HCT116 (cell line): ENCODE measurements at regions not wholly inside any gene's neighbourhood (a gene's known extent, or its start where the extent isn't known, plus 50 kb on each side); places are given as distances from the start of the nearest gene placed in this dataset.

Experiments
- ATAC-seq: fragments of 200-7000 bp; cut with Tn5 transposase; 2 replicates; pipeline ENCODE4 v1.9.1; 2020; ENCODE audit warnings: mild to moderate bottlenecking, moderate library complexity
- BruUV-seq: library from RNA; stranded (reverse); fragments of 400-500 nt; replicated peaks from 2 replicates; lab custom pipeline; 2021; lab: Mats Ljungman, UMichigan
- CTCF ChIA-PET: fragments of 300-600 bp; sonication (Branson Sonifier 250); formaldehyde crosslinking; loops from one replicate; lab custom pipeline; 2021; ENCODE audit warnings: antibody characterized with exemption; lab: Charles Lee
- POLR2A ChIA-PET: fragments of 300-600, 350-600 bp; sonication (Branson Sonifier 250); formaldehyde crosslinking; loops from one replicate; lab custom pipeline; 2021; ENCODE audit warnings: antibody characterized with exemption; lab: Charles Lee
- RAD21 ChIA-PET, 2 experiments: fragments of 300-600 bp; sonication (Branson Sonifier 250); formaldehyde crosslinking; loops; one replicate each; lab custom pipeline; 2023; ENCODE audit warnings: low total read pairs in 2 of 2; ENCODE audit not compliant: uncharacterized antibody in 2 of 2, unreplicated experiment in 2 of 2, low non-redundant PET in 1 of 2; lab: Charles Lee
- DNase-seq: peaks from one replicate; pipeline ENCODE4 v3.0.0-alpha.2; 2010; ENCODE audit warnings: low read depth, low spot score
- H2AFZ ChIP-seq: fragments of 200-600 bp; shearing (Covaris generic), sonication (generic); 2 replicates; pipeline ENCODE4 v1.6.1; 2017; ENCODE audit warnings: low read depth, mixed run types, mixed read lengths, antibody characterized with exemption, low read length; ENCODE audit not compliant: poor library complexity, severe bottlenecking
- H3K27ac ChIP-seq: 2 replicates; pipeline ENCODE4 v1.5.1; 2012; ENCODE audit warnings: low read depth, low read length
- H3K27me3 ChIP-seq: fragments of 200-600 bp; sonication (generic); 2 replicates; pipeline ENCODE4 v1.6.1; 2016; ENCODE audit warnings: mixed run types, low read length, mixed read lengths; ENCODE audit not compliant: insufficient read depth
- H3K36me3 ChIP-seq, 2 experiments: fragments of 200-500 bp in 1 of 2; fragments of 200-600 bp in 1 of 2; sonication (Bioruptor generic) in 1 of 2; sonication (generic) in 1 of 2; 2 replicates each; pipeline versions ENCODE4 v1.5.1 to v1.6.1; 2014 to 2016; ENCODE audit warnings: low read length in 2 of 2, inconsistent platforms in 1 of 2, mixed read lengths in 1 of 2, mixed run types in 1 of 2; ENCODE audit not compliant: insufficient read depth in 2 of 2, control insufficient read depth in 1 of 2
- H3K4me1 ChIP-seq, 2 experiments: fragments of 200-600 bp in 1 of 2; sonication (generic) in 1 of 2; 2 replicates each; pipeline versions ENCODE4 v1.5.1 to v1.6.1; 2012 to 2017; ENCODE audit warnings: low read length in 2 of 2, inconsistent platforms in 1 of 2, mild to moderate bottlenecking in 1 of 2, mixed read lengths in 1 of 2, mixed run types in 1 of 2, moderate library complexity in 1 of 2; ENCODE audit not compliant: insufficient read depth in 2 of 2, control insufficient read depth in 1 of 2
- H3K4me2 ChIP-seq: fragments of 200-600 bp; sonication (generic); 2 replicates; pipeline ENCODE4 v1.6.1; 2017; ENCODE audit warnings: mixed run types, low read length, mixed read lengths
- H3K4me3 ChIP-seq, 2 experiments: fragments of 200-600 bp in 1 of 2; sonication (generic) in 1 of 2; replicated peaks in 1 of 2; 2 replicates each; pipeline ENCODE4 v1.5.1; 2011 to 2016; ENCODE audit warnings: low read length in 2 of 2, control low read depth in 1 of 2, low read depth in 1 of 2, mild to moderate bottlenecking in 1 of 2, mixed read lengths in 1 of 2, mixed run types in 1 of 2
- H3K79me2 ChIP-seq: fragments of 200-600 bp; sonication (generic); 2 replicates; pipeline ENCODE4 v1.6.1; 2017; ENCODE audit warnings: mild to moderate bottlenecking, mixed run types, low read length, moderate library complexity, mixed read lengths; ENCODE audit not compliant: insufficient read depth
- H3K9ac ChIP-seq: fragments of 200-600 bp; sonication (generic); 2 replicates; pipeline ENCODE4 v1.6.1; 2016; ENCODE audit warnings: low read length, mixed read lengths
- H3K9me2 ChIP-seq: fragments of 200-600 bp; sonication (generic), shearing (Covaris generic); 2 replicates; pipeline ENCODE4 v1.6.1; 2017; ENCODE audit warnings: mixed run types, mild to moderate bottlenecking, moderate library complexity; ENCODE audit not compliant: insufficient read depth
- H3K9me3 ChIP-seq, 2 experiments: fragments of 200-500 bp in 1 of 2; fragments of 200-600 bp in 1 of 2; sonication (Bioruptor generic) in 1 of 2; sonication (generic) in 1 of 2; 2 replicates each; pipeline ENCODE4 v1.6.1; 2014 to 2017; ENCODE audit warnings: low read length in 2 of 2, mixed read lengths in 2 of 2, inconsistent platforms in 1 of 2, low read depth in 1 of 2, mild to moderate bottlenecking in 1 of 2, mixed run types in 1 of 2, moderate library complexity in 1 of 2; ENCODE audit not compliant: control insufficient read depth in 1 of 2, insufficient read depth in 1 of 2
- H4K20me1 ChIP-seq: fragments of 200-600 bp; sonication (generic), shearing (Covaris generic); 2 replicates; pipeline ENCODE4 v1.6.1; 2017; ENCODE audit warnings: mixed run types, mild to moderate bottlenecking, moderate library complexity; ENCODE audit not compliant: insufficient read depth
- CBX3 ChIP-seq: IDR thresholded peaks from 2 replicates; pipeline ENCODE4 v1.6.1; 2012; ENCODE audit warnings: low read depth
- CEBPB ChIP-seq: IDR thresholded peaks from 2 replicates; pipeline ENCODE4 v1.6.1; 2012; ENCODE audit warnings: low read depth
- EGR1 ChIP-seq: IDR thresholded peaks from 2 replicates; pipeline ENCODE4 v1.6.1; 2012; ENCODE audit warnings: low read depth
- ELF1 ChIP-seq: IDR thresholded peaks from 2 replicates; pipeline ENCODE4 v1.6.1; 2012; ENCODE audit warnings: low read depth, borderline replicate concordance
- EZH2 ChIP-seq: fragments of 200-600 bp; sonication (generic); IDR thresholded peaks from 2 replicates; pipeline ENCODE4 v1.6.1; 2017; ENCODE audit warnings: antibody characterized with exemption, mixed run types
- EZH2phosphoT487 ChIP-seq: fragments of 200-600 bp; IDR thresholded peaks from 2 replicates; pipeline ENCODE4 v1.6.1; 2018; ENCODE audit warnings: antibody characterized with exemption, borderline replicate concordance
- FOSL1 ChIP-seq: IDR thresholded peaks from 2 replicates; pipeline ENCODE4 v1.6.1; 2012; ENCODE audit warnings: low read depth
- JUND ChIP-seq: IDR thresholded peaks from 2 replicates; pipeline ENCODE4 v1.6.1; 2012
- POLR2A ChIP-seq: IDR thresholded peaks from 2 replicates; pipeline ENCODE4 v1.7.0; 2011; ENCODE audit warnings: borderline replicate concordance; ENCODE audit not compliant: insufficient read depth, insufficient read length; ENCODE audit errors: extremely low read depth
- RAD21 ChIP-seq: IDR thresholded peaks from 2 replicates; pipeline ENCODE4 v1.6.1; 2012; ENCODE audit warnings: low read depth, mild to moderate bottlenecking
- REST ChIP-seq: IDR thresholded peaks from 2 replicates; pipeline ENCODE4 v1.6.1; 2012; ENCODE audit warnings: low read depth
- SIN3A ChIP-seq: IDR thresholded peaks from 2 replicates; pipeline ENCODE4 v1.6.1; 2012; ENCODE audit warnings: low read depth
- SP1 ChIP-seq: IDR thresholded peaks from 2 replicates; pipeline ENCODE4 v1.6.1; 2012; ENCODE audit warnings: low read depth
- TCF7L2 ChIP-seq: IDR thresholded peaks from 2 replicates; pipeline ENCODE4 v1.7.0; 2011; ENCODE audit warnings: borderline replicate concordance, inconsistent platforms; ENCODE audit not compliant: insufficient read depth, insufficient read length; ENCODE audit errors: extremely low read depth
- YY1 ChIP-seq: IDR thresholded peaks from 2 replicates; pipeline ENCODE4 v1.6.1; 2011; ENCODE audit warnings: low read length, low read depth, moderate library complexity, mild to moderate bottlenecking; ENCODE audit not compliant: insufficient replicate concordance; ENCODE audit errors: extremely low read depth
- ZBTB33 ChIP-seq: IDR thresholded peaks from 2 replicates; pipeline ENCODE4 v1.6.1; 2011; ENCODE audit warnings: mild to moderate bottlenecking, low read length, moderate library complexity; ENCODE audit not compliant: insufficient replicate concordance; ENCODE audit errors: extremely low read depth
- ZFX ChIP-seq: fragments of 450-650 bp; IDR thresholded peaks from 2 replicates; pipeline ENCODE4 v1.6.1; 2017
- ZNF274 ChIP-seq: fragments of 200-500 bp; sonication (Bioruptor generic); IDR thresholded peaks from 2 replicates; pipeline ENCODE4 v1.6.1; 2014; ENCODE audit warnings: mild to moderate bottlenecking, low read depth, low read length, inconsistent platforms
- intact Hi-C: fragments of 100-400 bp; cut with micrococcal nuclease; formaldehyde crosslinking; loops from 2 replicates; pipeline ENCODE4 v1.10.0; 2022
- TF ChIP-seq, protein P1 (sequence below): IDR thresholded peaks from 2 replicates; pipeline ENCODE4 v1.6.1; 2012
- TF ChIP-seq, protein P2 (sequence below), 3 experiments: fragments of 200-600 bp in 1 of 3; sonication (generic) in 1 of 3; IDR thresholded peaks in 2 of 3; conservative IDR thresholded peaks in 1 of 3; 2 replicates each; pipeline ENCODE4 v1.5.1; 2012 to 2017; ENCODE audit warnings: low read depth in 2 of 3, low read length in 2 of 3, antibody characterized with exemption in 1 of 3, borderline replicate concordance in 1 of 3, control low read depth in 1 of 3, mild to moderate bottlenecking in 1 of 3, mixed read lengths in 1 of 3, mixed run types in 1 of 3, moderate library complexity in 1 of 3; ENCODE audit not compliant: insufficient read depth in 1 of 3

DNA sequence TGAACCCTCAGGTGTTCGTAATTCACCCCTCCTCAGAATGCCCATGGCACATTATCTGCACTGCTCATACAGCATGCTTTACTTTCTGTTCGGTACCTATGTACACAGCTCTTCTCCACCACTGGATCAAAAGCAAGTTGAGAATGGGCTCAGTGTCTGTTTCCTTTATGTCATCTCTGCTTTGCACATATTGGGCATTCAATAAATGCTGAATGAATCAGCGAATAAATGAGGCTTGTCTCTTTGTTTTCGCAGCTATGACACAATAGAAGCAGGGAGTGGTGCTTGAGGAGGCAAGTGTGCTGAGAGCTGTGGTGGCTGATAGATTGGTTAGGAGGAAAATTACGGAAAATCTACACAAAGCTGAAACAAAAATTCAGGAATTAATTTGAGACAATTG is 109.1 kb upstream of the VMA21 start:
- no peak for ATAC-seq
- ChIA-PET CTCF (no interaction called here), POLR2A (no interaction called here), RAD21 (no interaction called here)
- Histone ChIP-seq H3K79me2 (no peaks in the 10 kb centered on the region), H3K9me2 (no peaks in the 10 kb centered on the region), H3K9ac (no peak overlapping the region), H3K4me2 (no peak overlapping the region), H3K4me3 (no peak overlapping the region), H3K27me3 (no peaks in the 10 kb centered on the region), H2AFZ (no peak overlapping the region), H3K27ac (no peak overlapping the region), H4K20me1 (no peaks in the 10 kb centered on the region)
- BruUV-seq = no TSS peak
- intact Hi-C loops = no loop called here
- no peak for TF ChIP-seq EZH2
- TF ChIP-seq ELF1 = no peak
- no peak for TF ChIP-seq REST
- TF ChIP-seq, protein P1, sequence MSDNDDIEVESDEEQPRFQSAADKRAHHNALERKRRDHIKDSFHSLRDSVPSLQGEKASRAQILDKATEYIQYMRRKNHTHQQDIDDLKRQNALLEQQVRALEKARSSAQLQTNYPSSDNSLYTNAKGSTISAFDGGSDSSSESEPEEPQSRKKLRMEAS = no peak
- no peak for TF ChIP-seq CBX3
- TF ChIP-seq TCF7L2 = no peak
- no peak for TF ChIP-seq CEBPB
- TF ChIP-seq, protein P2, sequence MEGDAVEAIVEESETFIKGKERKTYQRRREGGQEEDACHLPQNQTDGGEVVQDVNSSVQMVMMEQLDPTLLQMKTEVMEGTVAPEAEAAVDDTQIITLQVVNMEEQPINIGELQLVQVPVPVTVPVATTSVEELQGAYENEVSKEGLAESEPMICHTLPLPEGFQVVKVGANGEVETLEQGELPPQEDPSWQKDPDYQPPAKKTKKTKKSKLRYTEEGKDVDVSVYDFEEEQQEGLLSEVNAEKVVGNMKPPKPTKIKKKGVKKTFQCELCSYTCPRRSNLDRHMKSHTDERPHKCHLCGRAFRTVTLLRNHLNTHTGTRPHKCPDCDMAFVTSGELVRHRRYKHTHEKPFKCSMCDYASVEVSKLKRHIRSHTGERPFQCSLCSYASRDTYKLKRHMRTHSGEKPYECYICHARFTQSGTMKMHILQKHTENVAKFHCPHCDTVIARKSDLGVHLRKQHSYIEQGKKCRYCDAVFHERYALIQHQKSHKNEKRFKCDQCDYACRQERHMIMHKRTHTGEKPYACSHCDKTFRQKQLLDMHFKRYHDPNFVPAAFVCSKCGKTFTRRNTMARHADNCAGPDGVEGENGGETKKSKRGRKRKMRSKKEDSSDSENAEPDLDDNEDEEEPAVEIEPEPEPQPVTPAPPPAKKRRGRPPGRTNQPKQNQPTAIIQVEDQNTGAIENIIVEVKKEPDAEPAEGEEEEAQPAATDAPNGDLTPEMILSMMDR (IDR thresholded peaks at IDR 0.05 in 2 of 3, conservative IDR thresholded peaks at IDR 0.05 in 1 of 3; ENCODE audit: borderline replicate concordance in 1 of 3, insufficient read depth in 1 of 3, low read depth in 2 of 3, low read length in 2 of 3) = no peak
- TF ChIP-seq EGR1 = no peak
- TF ChIP-seq SIN3A = no peak
- TF ChIP-seq SP1 = no peak
- no peak for TF ChIP-seq ZBTB33
- TF ChIP-seq RAD21 = no peak
- no peak for TF ChIP-seq FOSL1
- no peak for TF ChIP-seq POLR2A
- no peak for TF ChIP-seq JUND
- no peak for TF ChIP-seq ZNF274
- TF ChIP-seq YY1 = no peak
- TF ChIP-seq ZFX = no peak
- no peak for TF ChIP-seq EZH2phosphoT487
- TF ChIP-seq, all 23 proteins: peak for 0
- Histone ChIP-seq H3K4me1 (no peaks in the 10 kb centered on the region), H3K36me3 (no peaks in the 10 kb centered on the region), H3K9me3 (no peaks in the 10 kb centered on the region)
- no peak for DNase-seq
